HG03139 (cell line): ENCODE measurements at regions not wholly inside any gene's neighbourhood (a gene's known extent, or its start where the extent isn't known, plus 50 kb on each side); places are given as distances from the start of the nearest gene placed in this dataset.
"Not testable (repeated sequence)": the region's sequence is repeated elsewhere in the genome, so short reads cannot be mapped to it uniquely, and the experiment has no call there.

Experiments used
- ATAC-seq: cut with Tn5 transposase; IDR thresholded peaks from one replicate; pipeline ENCODE4 v1.9.1; 2021; ENCODE audit not compliant: unreplicated experiment

DNA sequence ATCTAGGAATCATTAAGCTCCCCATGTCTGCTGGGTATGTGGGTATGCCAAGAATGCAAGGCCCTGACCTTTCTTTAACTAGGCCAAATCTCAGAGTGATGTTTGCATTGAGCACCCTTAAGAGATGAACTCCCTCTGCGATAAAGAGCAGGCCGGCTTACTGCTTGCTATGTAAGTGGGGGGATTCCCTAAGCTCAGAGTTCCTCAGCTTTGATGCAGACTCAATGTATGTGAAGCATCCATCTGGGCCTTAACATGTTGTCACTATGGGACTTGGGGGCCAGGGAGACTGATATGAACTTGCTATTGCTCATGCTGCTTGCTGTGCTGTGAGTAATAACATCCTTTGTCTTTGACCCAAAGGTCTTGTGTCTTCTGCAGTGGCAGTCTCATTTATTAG, 149.7 kb downstream of the C12orf75 start:
- no peak for ATAC-seq

- no peak for ATAC-seq
Measured at GRCh38 chr12:105481392-105482300, 151.2 kb downstream of the C12orf75 start.

DNA sequence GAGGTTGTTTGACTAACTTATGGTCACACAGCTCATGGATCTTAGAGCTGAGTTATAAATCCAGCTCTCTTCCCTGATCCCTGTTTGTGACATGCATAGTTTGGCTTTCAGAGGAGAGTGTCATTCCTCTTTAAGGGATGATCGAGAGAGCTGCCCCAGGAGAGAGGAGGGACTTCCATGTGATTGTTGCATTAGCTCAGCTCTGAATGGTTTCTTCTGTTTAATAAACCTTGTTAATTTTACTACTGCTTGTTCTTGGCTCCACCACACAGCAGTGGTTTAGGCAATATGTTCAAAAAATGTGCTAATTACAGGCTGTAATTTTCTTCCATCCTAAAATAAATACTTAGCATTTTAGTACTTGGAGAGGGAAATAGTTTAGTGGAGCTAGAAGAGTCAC, 152.5 kb downstream of the C12orf75 start:
- no peak for ATAC-seq

DNA sequence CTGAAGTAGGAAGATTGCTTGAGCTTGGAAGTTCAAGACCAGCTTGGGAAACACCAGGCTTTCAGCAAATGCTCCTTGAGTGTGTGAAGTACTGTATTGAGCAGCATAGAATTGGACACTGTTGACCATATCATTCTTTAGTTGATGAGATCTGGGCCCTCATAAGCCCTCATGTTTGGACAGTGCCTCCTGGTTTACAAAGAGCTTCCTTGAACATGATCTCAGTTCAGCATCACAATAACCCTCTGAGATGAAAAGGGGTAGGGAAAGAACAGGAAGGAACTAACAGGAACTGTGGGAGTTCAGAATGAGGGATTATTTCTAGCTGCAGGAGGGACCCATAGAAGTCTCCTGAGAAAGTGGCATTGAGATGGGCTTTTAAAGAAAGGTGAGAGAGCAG, 153.2 kb downstream of the C12orf75 start:
- ATAC-seq = no peak

DNA sequence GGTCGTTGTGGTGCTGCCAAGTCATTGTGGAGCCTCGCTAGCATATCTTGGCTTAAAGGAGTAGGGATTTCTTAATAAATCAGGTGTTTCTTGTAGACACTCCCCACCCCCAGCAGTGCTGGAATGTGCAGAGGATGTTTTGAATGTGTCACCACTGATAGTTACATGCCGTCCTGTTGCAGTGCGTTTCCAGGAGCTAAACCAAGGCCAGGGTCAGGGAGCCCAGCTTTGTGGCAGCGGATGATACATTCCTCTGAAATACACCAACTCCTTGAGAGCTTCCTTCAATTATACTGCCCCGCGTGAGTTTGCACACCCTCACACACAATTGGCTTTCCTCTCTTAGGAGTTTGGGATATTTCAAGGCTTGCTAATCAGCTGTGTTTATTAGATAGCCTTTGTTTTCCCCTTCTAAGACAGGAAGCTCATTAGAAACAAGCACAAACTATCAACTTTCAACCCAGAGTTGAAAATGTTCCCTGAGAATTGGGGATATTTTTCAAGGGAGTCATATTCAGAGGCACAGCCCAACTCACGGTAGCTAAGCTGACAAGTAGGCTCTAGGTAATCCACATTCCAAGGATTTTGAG, 154.9 kb downstream of the C12orf75 start:
- ATAC-seq = no peak

GRCh38 chr12:105485921-105486320, 155.4 kb downstream of the C12orf75 start:
- ATAC-seq = no peak

- ATAC-seq = no peak
Measured at GRCh38 chr12:105487963-105488362, 157.5 kb downstream of the C12orf75 start.

GRCh38 chr12:105492591-105493545, 162.4 kb downstream of the C12orf75 start:
- no peak for ATAC-seq

DNA sequence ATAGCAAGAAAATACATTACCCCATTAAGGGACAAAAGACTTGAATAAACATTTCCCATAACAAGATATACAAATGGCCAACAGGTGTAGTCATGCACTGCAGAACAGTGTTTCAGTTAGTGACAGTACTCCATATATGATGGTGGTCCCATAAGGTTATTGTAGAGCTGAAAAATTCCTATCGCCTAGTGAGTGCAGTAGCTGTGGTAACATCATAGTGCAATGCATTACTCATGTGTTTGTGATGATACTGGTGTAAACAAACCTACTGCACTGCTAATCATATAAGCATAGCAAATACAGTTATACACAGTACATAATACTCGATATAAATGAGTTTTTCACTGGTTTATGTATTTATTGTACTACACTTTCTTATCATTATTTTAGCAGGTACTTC, 168.7 kb downstream of the C12orf75 start:
- ATAC-seq = no peak

GRCh38 chr12:105500676-105501075, 170.2 kb downstream of the C12orf75 start:
- ATAC-seq = not testable (repeated sequence)

DNA sequence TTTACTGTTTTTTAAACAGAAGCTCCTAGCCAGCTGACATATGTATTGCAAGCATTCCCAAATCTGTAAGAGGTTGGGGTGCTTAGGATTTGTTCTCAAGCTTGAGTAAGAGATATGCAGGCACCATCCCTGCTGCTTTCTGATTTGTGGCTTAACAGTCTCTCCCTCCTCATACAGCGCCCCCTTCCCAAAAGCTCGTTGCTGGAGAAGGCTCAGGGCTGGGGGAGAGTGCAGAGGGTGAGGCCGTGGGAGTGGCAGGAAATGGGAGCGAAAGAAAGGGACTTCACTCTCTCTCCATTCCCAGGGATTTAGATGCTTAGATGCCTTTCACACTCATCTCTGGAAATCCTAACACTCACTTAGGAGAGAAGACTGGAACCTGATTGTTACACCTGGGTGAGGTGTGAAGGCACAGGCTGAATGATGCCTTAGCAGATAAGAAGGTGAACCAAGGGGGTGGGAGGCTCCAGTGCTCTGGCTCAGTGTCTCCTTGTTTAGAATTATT, 172.0 kb downstream of the C12orf75 start:
- no peak for ATAC-seq

GRCh38 chr12:105503619-105504018, 173.1 kb downstream of the C12orf75 start:
- ATAC-seq = no peak

- ATAC-seq = no peak
Measured at GRCh38 chr12:105504286-105504685, 173.8 kb downstream of the C12orf75 start.

DNA sequence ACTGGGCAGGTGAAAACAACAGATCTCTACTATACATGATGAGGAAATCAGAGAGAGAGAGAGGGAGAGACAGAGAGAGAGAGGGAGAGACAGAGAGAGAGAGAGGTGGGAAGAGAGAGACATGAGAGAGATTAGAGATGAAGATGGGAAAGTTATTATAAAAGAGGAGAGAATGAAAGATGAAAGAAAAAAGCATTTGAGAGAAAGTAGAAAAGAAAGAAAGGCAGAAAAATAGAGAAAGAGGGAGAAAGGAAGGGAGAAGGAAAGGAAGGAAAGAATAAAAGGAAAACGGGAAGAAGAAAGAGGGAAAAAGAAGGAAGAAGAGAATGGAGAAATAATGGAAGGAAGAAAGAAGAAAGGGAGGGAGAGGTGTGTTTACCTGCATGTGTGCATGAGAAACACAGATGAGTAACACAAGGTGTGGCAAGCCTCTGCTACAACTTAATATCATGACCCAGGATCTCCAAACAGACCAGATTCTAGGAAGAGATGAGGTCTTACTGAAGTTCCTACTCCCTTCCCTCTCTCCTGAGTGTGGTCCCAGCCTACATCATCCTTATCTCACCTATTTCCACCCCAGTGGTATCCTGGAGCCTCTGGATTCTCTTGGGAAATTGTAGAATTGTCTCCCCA, 176.3 kb downstream of the C12orf75 start:
- no peak for ATAC-seq

- ATAC-seq = no peak
Measured at GRCh38 chr12:105507311-105508038, 177.0 kb downstream of the C12orf75 start.

DNA sequence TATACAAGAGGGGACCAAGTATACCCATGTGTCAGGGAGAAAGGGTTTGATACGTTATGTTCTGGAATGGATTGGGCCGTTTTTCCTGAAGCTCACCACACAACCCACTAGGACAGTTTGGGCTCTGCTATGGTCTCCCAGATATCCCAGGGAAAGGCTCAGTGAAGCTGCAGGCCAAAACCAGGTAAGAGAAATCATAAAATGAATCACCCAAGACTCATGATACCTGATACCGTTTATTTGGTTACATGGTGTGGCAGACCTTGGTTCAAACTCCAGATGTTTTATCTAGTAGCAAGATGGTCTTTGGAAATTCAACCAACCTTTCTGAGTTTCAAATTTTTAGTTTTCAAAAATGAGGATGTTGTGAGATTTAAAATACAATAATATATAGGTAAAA, 177.6 kb downstream of the C12orf75 start:
- no peak for ATAC-seq

DNA sequence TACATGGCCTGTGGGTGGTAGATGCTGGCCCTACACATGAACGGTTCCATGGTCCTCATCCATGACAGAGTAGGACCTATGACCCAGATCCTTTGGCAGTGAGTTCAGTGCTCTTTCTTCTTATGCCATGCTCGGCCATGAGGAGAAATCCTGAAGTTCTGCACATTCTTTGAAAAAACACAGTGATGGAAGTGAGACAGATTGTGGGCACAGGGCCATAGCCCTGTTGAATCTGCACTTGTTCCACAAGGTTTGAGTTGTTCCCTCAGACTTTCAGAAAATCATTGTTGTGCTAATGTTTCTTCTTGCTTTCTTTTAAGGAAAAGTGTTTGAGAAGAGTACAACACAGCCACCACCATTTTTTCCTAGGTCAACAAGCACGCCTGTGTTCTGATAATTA, 180.0 kb downstream of the C12orf75 start:
- no peak for ATAC-seq

- ATAC-seq = not testable (repeated sequence)
Measured at GRCh38 chr12:105512861-105513260, 182.4 kb downstream of the C12orf75 start.

DNA sequence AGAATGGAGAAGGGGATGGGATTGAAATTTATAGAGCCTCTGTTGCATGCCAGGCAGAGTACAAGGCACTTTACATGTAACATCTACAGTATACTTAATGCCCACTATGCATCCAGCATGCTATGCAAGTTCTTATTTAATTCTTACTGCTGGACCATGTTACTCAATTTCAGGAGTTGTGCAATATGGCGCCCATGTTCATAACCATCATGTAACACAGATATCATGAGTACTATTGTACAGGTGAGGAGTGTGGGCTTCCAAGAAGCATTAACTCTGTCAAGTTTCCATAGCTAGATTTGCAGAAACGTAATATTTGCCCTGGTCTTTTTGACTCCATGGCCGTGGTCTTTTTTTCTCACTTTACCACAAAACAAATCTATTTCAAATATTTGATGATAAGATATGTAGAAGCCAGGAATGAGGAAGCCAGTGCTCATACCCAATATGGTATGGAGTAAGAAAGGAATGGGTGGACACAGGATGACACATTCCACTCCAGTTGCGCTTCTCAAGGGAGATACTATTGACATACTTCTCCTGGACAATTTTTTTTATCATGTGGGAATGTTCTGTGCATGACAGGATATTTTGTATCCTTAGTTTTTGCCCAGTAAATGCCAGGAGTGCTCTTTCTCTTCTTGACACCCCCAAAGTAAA, 191.8 kb downstream of the C12orf75 start:
- ATAC-seq = no peak
